Ovary (tissue), 3 donors: ENCODE measurements at regions not wholly inside any gene's neighbourhood (a gene's known extent, or its start where the extent isn't known, plus 50 kb on each side); places are given as distances from the start of the nearest gene placed in this dataset.

Experiments used
- EP300 ChIP-seq: sonication (generic); formaldehyde crosslinking; IDR thresholded peaks from one replicate; pipeline ENCODE4 v1.6.1; 2017; ENCODE audit warnings: antibody characterized with exemption
- TF ChIP-seq, protein P1 (sequence below), 3 donors: fragments of 450-650 bp in 2 of 3; fragments of 200-600 bp in 1 of 3; IDR thresholded peaks; one replicate each; pipeline versions ENCODE4 v1.5.1 to v1.8.0; 2016 to 2022; ENCODE audit warnings: antibody characterized with exemption in 3 of 3, mild to moderate bottlenecking in 1 of 3
- donor health status: DM: no; HTN: no; CAD: no.

DNA sequence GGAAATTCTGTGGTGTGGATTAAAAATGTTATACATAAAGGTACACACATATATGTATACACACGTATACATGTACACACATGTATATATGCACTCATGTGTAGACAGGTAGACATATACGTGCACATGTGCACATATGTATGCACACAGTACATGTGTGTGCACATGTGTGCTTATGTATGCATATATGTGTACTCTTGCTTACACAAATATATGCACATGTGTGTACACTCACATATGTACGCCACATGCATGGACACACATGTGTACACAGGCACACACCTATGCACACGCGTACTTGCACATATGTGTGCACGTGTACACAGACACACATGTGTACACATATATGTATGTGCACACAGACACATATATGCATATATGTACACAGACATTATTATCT is 142.8 kb upstream of the SALL3 start:
- TF ChIP-seq, protein P1, sequence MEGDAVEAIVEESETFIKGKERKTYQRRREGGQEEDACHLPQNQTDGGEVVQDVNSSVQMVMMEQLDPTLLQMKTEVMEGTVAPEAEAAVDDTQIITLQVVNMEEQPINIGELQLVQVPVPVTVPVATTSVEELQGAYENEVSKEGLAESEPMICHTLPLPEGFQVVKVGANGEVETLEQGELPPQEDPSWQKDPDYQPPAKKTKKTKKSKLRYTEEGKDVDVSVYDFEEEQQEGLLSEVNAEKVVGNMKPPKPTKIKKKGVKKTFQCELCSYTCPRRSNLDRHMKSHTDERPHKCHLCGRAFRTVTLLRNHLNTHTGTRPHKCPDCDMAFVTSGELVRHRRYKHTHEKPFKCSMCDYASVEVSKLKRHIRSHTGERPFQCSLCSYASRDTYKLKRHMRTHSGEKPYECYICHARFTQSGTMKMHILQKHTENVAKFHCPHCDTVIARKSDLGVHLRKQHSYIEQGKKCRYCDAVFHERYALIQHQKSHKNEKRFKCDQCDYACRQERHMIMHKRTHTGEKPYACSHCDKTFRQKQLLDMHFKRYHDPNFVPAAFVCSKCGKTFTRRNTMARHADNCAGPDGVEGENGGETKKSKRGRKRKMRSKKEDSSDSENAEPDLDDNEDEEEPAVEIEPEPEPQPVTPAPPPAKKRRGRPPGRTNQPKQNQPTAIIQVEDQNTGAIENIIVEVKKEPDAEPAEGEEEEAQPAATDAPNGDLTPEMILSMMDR (IDR thresholded peaks at IDR 0.05), result no peak
- TF ChIP-seq EP300, result no peak
